ENCODE measurements at regions not wholly inside any gene's neighbourhood (a gene's known extent, or its start where the extent isn't known, plus 50 kb on each side); places are given as distances from the start of the nearest gene placed in this dataset.

GRCh38 chr14:106821119-106821518 is 1294.7 kb downstream of the TMEM121 start:
- Histone ChIP-seq H3K27ac (no peak overlapping the region), H3K4me3 (replicated peaks in 1 of 3) (no peak overlapping the region), H3K27me3 (no peaks in the 10 kb centered on the region), H3K36me3 (no peaks in the 10 kb centered on the region), H3K9me3 (no peaks in the 10 kb centered on the region), H3K4me1 (no peaks in the 10 kb centered on the region)
- intact Hi-C loops (cut with DNase I), result no loop called here
- no peak for DNase-seq
- TF ChIP-seq POLR2A (IDR thresholded peaks at IDR 0.05) (no peak), CTCF (IDR thresholded peaks at IDR 0.05) (no peak)

GRCh38 chr14:106822905-106823304 is 1296.5 kb downstream of the TMEM121 start:
- WGBS, 2 donors, result 58 to 62% methylated on average over 7 of the region's 7 CpGs
- Histone ChIP-seq H3K9me3 (no peaks in the 10 kb centered on the region), H3K27me3 (no peaks in the 10 kb centered on the region), H3K36me3 (no peaks in the 10 kb centered on the region), H3K4me3 (replicated peaks in 1 of 3) (no peak overlapping the region), H3K4me1 (no peaks in the 10 kb centered on the region), H3K27ac (no peak overlapping the region)
- no peak for TF ChIP-seq POLR2A (IDR thresholded peaks at IDR 0.05)
- no peak for TF ChIP-seq CTCF (IDR thresholded peaks at IDR 0.05)
- no peak for DNase-seq
- intact Hi-C loops (cut with DNase I), result no loop called here

- no peaks in the 10 kb centered on the region for H3K9me3 ChIP-seq
- no peaks in the 10 kb centered on the region for H3K4me1 ChIP-seq
- TF ChIP-seq CTCF (IDR thresholded peaks at IDR 0.05) (no peak), POLR2A (IDR thresholded peaks at IDR 0.05) (no peak)
- no peak for DNase-seq
- no peaks in the 10 kb centered on the region for H3K27me3 ChIP-seq
- intact Hi-C loops (cut with DNase I), result no loop called here
- WGBS, 2 donors, result 77 to 78% methylated on average over 7 of the region's 7 CpGs
- no peak overlapping the region for H3K27ac ChIP-seq
- H3K4me3 ChIP-seq (replicated peaks in 1 of 3), result no peak overlapping the region
- no peaks in the 10 kb centered on the region for H3K36me3 ChIP-seq
Observed at GRCh38 chr14:106823552-106823951, 1297.2 kb downstream of the TMEM121 start.

- Histone ChIP-seq H3K27ac (no peak overlapping the region), H3K4me3 (replicated peaks in 1 of 3) (no peak overlapping the region), H3K27me3 (no peaks in the 10 kb centered on the region), H3K9me3 (no peaks in the 10 kb centered on the region), H3K36me3 (no peaks in the 10 kb centered on the region), H3K4me1 (no peaks in the 10 kb centered on the region)
- 34 to 43% methylated on average over 4 of the region's 4 CpGs for WGBS, 2 donors
- no peak for DNase-seq
- intact Hi-C loops (cut with DNase I), result no loop called here
- TF ChIP-seq POLR2A (IDR thresholded peaks at IDR 0.05) (no peak), CTCF (IDR thresholded peaks at IDR 0.05) (no peak)
Observed at GRCh38 chr14:106826833-106827369, 1300.5 kb downstream of the TMEM121 start.

- TF ChIP-seq CTCF (IDR thresholded peaks at IDR 0.05) (no peak), POLR2A (IDR thresholded peaks at IDR 0.05) (no peak)
- H3K27me3 ChIP-seq, result no peaks in the 10 kb centered on the region
- intact Hi-C loops (cut with DNase I), result no loop called here
- H3K27ac ChIP-seq, result no peak overlapping the region
- no peaks in the 10 kb centered on the region for H3K4me1 ChIP-seq
- no peaks in the 10 kb centered on the region for H3K9me3 ChIP-seq
- no peak for DNase-seq
- WGBS, 2 donors, result 86 to 88% methylated on average over 1 to 11 of the region's 11 CpGs
- no peaks in the 10 kb centered on the region for H3K36me3 ChIP-seq
- H3K4me3 ChIP-seq (replicated peaks in 1 of 3), result no peak overlapping the region
Observed at GRCh38 chr14:106831322-106831720, 1304.9 kb downstream of the TMEM121 start.
